Ishikawa (cell line): ENCODE measurements at regions not wholly inside any gene's neighbourhood (a gene's known extent, or its start where the extent isn't known, plus 50 kb on each side); places are given as distances from the start of the nearest gene placed in this dataset.

Experiments used
- CEBPB ChIP-seq: IDR thresholded peaks from 2 replicates; pipeline ENCODE4 v1.6.1; 2012
- CREB1 ChIP-seq: IDR thresholded peaks from 2 replicates; pipeline ENCODE4 v1.6.1; 2012; ENCODE audit warnings: low read depth
- EGR1 ChIP-seq: IDR thresholded peaks from 2 replicates; pipeline ENCODE4 v1.6.1; 2012
- EP300 ChIP-seq: IDR thresholded peaks from 2 replicates; pipeline ENCODE4 v1.6.1; 2012; ENCODE audit warnings: borderline replicate concordance
- FOXM1 ChIP-seq: IDR thresholded peaks from 2 replicates; pipeline ENCODE4 v1.6.1; 2012; ENCODE audit warnings: low read depth, borderline replicate concordance
- NFIC ChIP-seq: IDR thresholded peaks from 2 replicates; pipeline ENCODE4 v1.6.1; 2012
- TAF1 ChIP-seq: IDR thresholded peaks from 2 replicates; pipeline ENCODE4 v1.6.1; 2012; ENCODE audit warnings: low read depth, mild to moderate bottlenecking
- TCF12 ChIP-seq: IDR thresholded peaks from 2 replicates; pipeline ENCODE4 v1.6.1; 2012; ENCODE audit warnings: low read depth
- TEAD4 ChIP-seq: IDR thresholded peaks from 2 replicates; pipeline ENCODE4 v1.6.1; 2012
- YY1 ChIP-seq: IDR thresholded peaks from 2 replicates; pipeline ENCODE4 v1.6.1; 2012; ENCODE audit warnings: low read depth
- ZBTB7A ChIP-seq: IDR thresholded peaks from 2 replicates; pipeline ENCODE4 v1.6.1; 2012; ENCODE audit warnings: low read depth
- TF ChIP-seq, protein P1 (sequence below): IDR thresholded peaks from 2 replicates; pipeline ENCODE4 v1.6.1; 2012
- TF ChIP-seq, protein P2 (sequence below): IDR thresholded peaks from 2 replicates; pipeline ENCODE4 v1.6.1; 2012; ENCODE audit warnings: low read depth, mild to moderate bottlenecking
- TF ChIP-seq, protein P3 (sequence below): IDR thresholded peaks from 2 replicates; pipeline ENCODE4 v1.6.1; 2012

DNA sequence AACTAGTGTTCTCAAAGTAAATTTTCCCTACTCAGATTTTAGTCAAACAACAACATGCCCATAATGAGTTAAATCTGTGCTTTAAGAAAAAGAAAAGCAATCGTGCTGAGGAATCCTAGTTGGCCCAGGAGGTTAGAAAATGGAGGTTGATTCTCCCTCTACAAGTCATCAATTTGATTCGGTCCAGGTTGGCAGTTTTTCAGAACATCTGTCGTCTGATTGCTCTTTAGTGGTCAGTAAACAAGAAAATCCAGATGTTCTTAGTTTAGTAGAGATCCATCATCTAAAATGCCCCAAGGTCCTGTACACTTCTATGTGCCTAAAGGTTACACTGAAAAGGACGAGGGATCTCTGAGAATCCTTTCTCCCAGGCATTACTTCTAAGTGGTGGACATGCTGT, 659.2 kb downstream of the MTRR start:
- TF ChIP-seq NFIC: no peak
- TF ChIP-seq, protein P1, sequence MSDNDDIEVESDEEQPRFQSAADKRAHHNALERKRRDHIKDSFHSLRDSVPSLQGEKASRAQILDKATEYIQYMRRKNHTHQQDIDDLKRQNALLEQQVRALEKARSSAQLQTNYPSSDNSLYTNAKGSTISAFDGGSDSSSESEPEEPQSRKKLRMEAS: no peak
- TF ChIP-seq, protein P2, sequence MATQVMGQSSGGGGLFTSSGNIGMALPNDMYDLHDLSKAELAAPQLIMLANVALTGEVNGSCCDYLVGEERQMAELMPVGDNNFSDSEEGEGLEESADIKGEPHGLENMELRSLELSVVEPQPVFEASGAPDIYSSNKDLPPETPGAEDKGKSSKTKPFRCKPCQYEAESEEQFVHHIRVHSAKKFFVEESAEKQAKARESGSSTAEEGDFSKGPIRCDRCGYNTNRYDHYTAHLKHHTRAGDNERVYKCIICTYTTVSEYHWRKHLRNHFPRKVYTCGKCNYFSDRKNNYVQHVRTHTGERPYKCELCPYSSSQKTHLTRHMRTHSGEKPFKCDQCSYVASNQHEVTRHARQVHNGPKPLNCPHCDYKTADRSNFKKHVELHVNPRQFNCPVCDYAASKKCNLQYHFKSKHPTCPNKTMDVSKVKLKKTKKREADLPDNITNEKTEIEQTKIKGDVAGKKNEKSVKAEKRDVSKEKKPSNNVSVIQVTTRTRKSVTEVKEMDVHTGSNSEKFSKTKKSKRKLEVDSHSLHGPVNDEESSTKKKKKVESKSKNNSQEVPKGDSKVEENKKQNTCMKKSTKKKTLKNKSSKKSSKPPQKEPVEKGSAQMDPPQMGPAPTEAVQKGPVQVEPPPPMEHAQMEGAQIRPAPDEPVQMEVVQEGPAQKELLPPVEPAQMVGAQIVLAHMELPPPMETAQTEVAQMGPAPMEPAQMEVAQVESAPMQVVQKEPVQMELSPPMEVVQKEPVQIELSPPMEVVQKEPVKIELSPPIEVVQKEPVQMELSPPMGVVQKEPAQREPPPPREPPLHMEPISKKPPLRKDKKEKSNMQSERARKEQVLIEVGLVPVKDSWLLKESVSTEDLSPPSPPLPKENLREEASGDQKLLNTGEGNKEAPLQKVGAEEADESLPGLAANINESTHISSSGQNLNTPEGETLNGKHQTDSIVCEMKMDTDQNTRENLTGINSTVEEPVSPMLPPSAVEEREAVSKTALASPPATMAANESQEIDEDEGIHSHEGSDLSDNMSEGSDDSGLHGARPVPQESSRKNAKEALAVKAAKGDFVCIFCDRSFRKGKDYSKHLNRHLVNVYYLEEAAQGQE: no peak
- no peak for TF ChIP-seq EP300
- no peak for TF ChIP-seq YY1
- no peak for TF ChIP-seq TCF12
- no peak for TF ChIP-seq TEAD4
- TF ChIP-seq TAF1: no peak
- no peak for TF ChIP-seq ZBTB7A
- TF ChIP-seq FOXM1: no peak
- TF ChIP-seq CREB1: no peak
- TF ChIP-seq EGR1: no peak
- TF ChIP-seq CEBPB: no peak
- TF ChIP-seq, protein P3, sequence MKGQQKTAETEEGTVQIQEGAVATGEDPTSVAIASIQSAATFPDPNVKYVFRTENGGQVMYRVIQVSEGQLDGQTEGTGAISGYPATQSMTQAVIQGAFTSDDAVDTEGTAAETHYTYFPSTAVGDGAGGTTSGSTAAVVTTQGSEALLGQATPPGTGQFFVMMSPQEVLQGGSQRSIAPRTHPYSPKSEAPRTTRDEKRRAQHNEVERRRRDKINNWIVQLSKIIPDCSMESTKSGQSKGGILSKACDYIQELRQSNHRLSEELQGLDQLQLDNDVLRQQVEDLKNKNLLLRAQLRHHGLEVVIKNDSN: no peak
